Vagina (tissue), 2 donors: ENCODE measurements at regions not wholly inside any gene's neighbourhood (a gene's known extent, or its start where the extent isn't known, plus 50 kb on each side); places are given as distances from the start of the nearest gene placed in this dataset.

Experiments
- POLR2A ChIP-seq, 2 donors: fragments of 450-650 bp; IDR thresholded peaks; one replicate each; pipeline ENCODE4 v1.6.1; 2017; ENCODE audit warnings: antibody characterized with exemption in 2 of 2, mild to moderate bottlenecking in 2 of 2, moderate library complexity in 2 of 2
- POLR2AphosphoS5 ChIP-seq, 2 donors: sonication (generic); formaldehyde crosslinking; IDR thresholded peaks; one replicate each; pipeline ENCODE4 v1.9.0; 2017; ENCODE audit warnings: antibody characterized with exemption in 2 of 2, mild to moderate bottlenecking in 2 of 2, low read depth in 1 of 2; ENCODE audit not compliant: insufficient read depth in 1 of 2
- TF ChIP-seq, protein P1 (sequence below), 3 experiments: fragments of 450-650 bp in 2 of 3; fragments of 200-600 bp in 1 of 3; sonication (generic) in 1 of 3; IDR thresholded peaks; one replicate each; pipeline ENCODE4 v1.5.1; 2017 to 2019; ENCODE audit warnings: antibody characterized with exemption in 3 of 3, mild to moderate bottlenecking in 2 of 3, moderate library complexity in 2 of 3

DNA sequence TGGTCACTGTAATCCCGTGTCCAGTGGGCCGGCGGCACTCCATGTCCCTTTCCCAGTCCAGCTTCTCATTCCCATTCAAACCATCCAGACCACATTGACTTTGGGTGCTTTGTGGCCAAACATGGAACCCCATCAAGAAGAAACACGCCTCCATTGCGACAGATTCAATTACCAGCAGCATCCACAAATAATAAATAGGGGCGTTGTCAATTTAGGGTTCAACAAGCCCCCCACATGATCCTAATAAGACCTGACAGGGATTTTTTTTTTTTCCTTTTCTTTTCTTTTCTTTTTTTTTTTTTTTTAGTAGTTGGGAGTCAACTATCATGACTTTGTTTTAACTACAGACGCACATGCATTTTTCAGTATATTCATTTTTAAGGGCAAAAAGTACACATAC is 149.4 kb downstream of the DICER1 start:
- TF ChIP-seq, protein P1, sequence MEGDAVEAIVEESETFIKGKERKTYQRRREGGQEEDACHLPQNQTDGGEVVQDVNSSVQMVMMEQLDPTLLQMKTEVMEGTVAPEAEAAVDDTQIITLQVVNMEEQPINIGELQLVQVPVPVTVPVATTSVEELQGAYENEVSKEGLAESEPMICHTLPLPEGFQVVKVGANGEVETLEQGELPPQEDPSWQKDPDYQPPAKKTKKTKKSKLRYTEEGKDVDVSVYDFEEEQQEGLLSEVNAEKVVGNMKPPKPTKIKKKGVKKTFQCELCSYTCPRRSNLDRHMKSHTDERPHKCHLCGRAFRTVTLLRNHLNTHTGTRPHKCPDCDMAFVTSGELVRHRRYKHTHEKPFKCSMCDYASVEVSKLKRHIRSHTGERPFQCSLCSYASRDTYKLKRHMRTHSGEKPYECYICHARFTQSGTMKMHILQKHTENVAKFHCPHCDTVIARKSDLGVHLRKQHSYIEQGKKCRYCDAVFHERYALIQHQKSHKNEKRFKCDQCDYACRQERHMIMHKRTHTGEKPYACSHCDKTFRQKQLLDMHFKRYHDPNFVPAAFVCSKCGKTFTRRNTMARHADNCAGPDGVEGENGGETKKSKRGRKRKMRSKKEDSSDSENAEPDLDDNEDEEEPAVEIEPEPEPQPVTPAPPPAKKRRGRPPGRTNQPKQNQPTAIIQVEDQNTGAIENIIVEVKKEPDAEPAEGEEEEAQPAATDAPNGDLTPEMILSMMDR (IDR thresholded peaks at IDR 0.05), result no peak
- TF ChIP-seq POLR2AphosphoS5 (IDR thresholded peaks at IDR 0.05; ENCODE audit: insufficient read depth in 1 of 2, low read depth in 1 of 2) (no peak), POLR2A (IDR thresholded peaks at IDR 0.05) (no peak)
